ENCODE measurements at regions not wholly inside any gene's neighbourhood (a gene's known extent, or its start where the extent isn't known, plus 50 kb on each side); places are given as distances from the start of the nearest gene placed in this dataset.

GRCh38 chr5:97876272-97876671 is 693.2 kb upstream of the RIOK2 start (continued):
- TF ChIP-seq, protein P1, sequence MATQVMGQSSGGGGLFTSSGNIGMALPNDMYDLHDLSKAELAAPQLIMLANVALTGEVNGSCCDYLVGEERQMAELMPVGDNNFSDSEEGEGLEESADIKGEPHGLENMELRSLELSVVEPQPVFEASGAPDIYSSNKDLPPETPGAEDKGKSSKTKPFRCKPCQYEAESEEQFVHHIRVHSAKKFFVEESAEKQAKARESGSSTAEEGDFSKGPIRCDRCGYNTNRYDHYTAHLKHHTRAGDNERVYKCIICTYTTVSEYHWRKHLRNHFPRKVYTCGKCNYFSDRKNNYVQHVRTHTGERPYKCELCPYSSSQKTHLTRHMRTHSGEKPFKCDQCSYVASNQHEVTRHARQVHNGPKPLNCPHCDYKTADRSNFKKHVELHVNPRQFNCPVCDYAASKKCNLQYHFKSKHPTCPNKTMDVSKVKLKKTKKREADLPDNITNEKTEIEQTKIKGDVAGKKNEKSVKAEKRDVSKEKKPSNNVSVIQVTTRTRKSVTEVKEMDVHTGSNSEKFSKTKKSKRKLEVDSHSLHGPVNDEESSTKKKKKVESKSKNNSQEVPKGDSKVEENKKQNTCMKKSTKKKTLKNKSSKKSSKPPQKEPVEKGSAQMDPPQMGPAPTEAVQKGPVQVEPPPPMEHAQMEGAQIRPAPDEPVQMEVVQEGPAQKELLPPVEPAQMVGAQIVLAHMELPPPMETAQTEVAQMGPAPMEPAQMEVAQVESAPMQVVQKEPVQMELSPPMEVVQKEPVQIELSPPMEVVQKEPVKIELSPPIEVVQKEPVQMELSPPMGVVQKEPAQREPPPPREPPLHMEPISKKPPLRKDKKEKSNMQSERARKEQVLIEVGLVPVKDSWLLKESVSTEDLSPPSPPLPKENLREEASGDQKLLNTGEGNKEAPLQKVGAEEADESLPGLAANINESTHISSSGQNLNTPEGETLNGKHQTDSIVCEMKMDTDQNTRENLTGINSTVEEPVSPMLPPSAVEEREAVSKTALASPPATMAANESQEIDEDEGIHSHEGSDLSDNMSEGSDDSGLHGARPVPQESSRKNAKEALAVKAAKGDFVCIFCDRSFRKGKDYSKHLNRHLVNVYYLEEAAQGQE (IDR thresholded peaks at IDR 0.05), result no peak
- TF ChIP-seq JUND (IDR thresholded peaks at IDR 0.05) (no peak), SP1 (IDR thresholded peaks at IDR 0.05) (no peak), EGR1 (IDR thresholded peaks at IDR 0.05; ENCODE audit: low read depth in 2 of 2) (no peak), GABPA (IDR thresholded peaks at IDR 0.05 in 1 of 2, conservative IDR thresholded peaks at IDR 0.05 in 1 of 2) (no peak), NR2F2 (IDR thresholded peaks at IDR 0.05) (no peak)

DNA sequence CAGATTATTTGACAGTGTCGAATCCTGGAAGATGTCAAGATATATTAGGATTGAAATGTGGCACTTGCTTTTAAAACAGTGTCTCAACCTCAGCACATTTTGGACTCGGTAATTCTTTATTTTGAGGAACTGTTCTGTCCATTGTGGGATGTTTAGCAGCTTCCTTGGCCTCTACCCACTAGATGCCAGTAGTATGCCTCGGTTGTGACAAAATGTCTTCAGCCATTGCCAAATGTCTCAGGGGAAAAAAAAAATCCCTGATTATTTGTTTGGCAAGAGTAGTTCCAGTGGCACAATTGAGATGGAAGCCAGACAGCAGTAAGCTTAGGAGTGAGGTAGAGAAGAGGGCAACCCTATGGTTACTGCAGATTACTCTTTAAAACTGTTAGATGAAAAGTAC is 694.5 kb upstream of the RIOK2 start:
- Histone ChIP-seq H3K27ac (ENCODE audit: low read depth in 1 of 2, low read length in 2 of 2) (no peak overlapping the region), H3K4me1 (ENCODE audit: control insufficient read depth in 4 of 4, insufficient read depth in 4 of 4, low read length in 3 of 4) (no peaks in the 10 kb centered on the region), H3K9ac (ENCODE audit: low read depth in 1 of 2, low read length in 2 of 2) (no peak overlapping the region), H3K27me3 (ENCODE audit: control insufficient read depth in 4 of 4, insufficient read depth in 4 of 4, low read length in 3 of 4) (no peaks in the 10 kb centered on the region), H3K36me3 (ENCODE audit: control insufficient read depth in 4 of 4, insufficient read depth in 3 of 4, low read depth in 1 of 4, low read length in 3 of 4) (no peaks in the 10 kb centered on the region), H3K9me3 (ENCODE audit: control insufficient read depth in 4 of 4, low read length in 3 of 4) (no peaks in the 10 kb centered on the region), H3K4me3 (ENCODE audit: low read depth in 1 of 3, low read length in 3 of 3) (no peak overlapping the region)
- WGBS, result 73% methylated on average over 3 of the region's 3 CpGs
- DNase-seq (ENCODE audit: low spot score), result no peak
- TF ChIP-seq RXRA (IDR thresholded peaks at IDR 0.05) (no peak), TAF1 (conservative IDR thresholded peaks at IDR 0.05) (no peak), CTCF (IDR thresholded peaks at IDR 0.05; ENCODE audit: low read depth, low read length, missing input control) (no peak), ZBTB33 (IDR thresholded peaks at IDR 0.05) (no peak), YY1 (IDR thresholded peaks at IDR 0.05) (no peak), FOXA1 (IDR thresholded peaks at IDR 0.05) (no peak)
- TF ChIP-seq, protein P2, sequence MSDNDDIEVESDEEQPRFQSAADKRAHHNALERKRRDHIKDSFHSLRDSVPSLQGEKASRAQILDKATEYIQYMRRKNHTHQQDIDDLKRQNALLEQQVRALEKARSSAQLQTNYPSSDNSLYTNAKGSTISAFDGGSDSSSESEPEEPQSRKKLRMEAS (IDR thresholded peaks at IDR 0.05), result no peak
- TF ChIP-seq, protein P1 (IDR thresholded peaks at IDR 0.05), result no peak

Data from liver (tissue), 8 donors.